Inferior parietal cortex (tissue), 1 donor: ENCODE measurements at regions not wholly inside any gene's neighbourhood (a gene's known extent, or its start where the extent isn't known, plus 50 kb on each side); places are given as distances from the start of the nearest gene placed in this dataset.
A peak's percentile ranks its signal among the peaks of the same experiment; 100 is the strongest.

Source experiments
- DNase-seq: peaks from one replicate; pipeline ENCODE4 v3.0.0-alpha.2; 2016; ENCODE audit errors: extremely low spot score

DNA sequence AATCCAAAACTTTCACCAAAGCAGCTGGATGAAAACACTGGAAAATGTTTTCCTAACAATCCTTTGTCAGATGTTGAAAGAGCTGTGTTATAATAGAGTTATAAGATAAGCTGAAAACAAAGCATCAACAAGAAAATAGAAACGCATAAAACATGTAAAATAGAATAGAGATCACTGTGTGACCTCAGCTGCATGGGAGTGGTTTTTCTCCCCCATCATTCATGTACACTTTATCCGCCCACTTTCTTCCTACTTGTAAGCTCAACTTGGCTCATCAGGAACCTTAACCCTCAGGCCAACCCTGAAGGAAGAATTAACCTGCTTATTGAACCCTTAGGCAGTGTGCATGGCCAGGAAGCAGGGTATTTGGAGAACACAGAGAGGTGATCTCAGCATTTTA is 238.5 kb upstream of the PMFBP1 start:
- DNase-seq = no peak

DNA sequence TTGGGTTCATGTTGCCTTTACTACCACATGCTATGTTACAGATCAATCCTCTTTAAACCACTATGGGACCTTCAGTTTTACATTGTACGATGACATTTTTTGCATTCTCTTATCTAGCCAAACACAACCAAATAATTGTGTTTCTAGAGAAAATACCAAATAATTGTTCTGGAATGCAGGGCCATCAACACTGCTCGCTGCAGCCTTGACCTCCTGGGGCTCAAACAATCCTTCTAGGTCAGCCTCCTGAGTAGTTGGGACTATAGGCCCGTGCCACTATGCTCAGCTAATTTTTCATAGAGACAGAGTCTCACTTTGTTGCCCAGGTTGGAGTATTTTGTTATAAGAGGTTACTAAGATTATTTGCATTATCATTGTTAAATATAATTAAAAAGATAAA is 237.5 kb upstream of the PMFBP1 start:
- DNase-seq = no peak

GRCh38 chr16:72406390-72406789 is 234.4 kb upstream of the PMFBP1 start:
- no peak for DNase-seq

GRCh38 chr16:72404299-72404698 is 232.3 kb upstream of the PMFBP1 start:
- no peak for DNase-seq

DNA sequence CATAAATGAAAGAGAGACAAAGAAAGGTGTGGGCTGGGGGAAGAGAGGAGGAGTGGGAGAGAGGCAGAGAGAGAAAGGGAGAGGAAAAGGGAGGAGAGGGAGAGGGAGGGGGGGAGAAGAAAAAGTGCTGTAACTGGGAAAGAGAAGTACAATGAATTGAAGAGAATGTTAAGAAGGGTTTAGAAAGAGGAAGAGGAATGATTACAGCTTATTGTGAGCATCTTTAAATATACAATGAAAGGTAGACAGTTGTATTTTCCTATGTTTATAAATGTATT is 229.1 kb upstream of the PMFBP1 start:
- no peak for DNase-seq

GRCh38 chr16:72400257-72401083 is 228.5 kb upstream of the PMFBP1 start:
- DNase-seq = peak; percentile 85

DNA sequence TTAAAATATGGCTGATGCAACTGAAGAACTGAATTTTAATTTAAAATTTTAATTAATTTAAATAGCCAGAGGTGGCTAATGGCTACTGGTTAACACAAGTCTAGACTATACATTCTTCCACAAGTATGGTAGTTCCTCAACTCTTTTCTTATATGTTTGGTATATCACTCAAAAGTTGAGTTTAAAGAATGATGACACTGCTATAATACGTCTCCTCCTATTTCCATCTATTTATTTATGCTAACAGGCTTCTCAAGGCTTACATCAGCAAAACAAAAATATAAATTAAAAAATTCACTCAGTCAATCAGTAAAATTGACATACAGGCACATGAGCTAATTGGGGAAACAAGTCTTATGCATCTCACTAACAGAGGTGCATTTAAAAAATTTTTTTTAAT is 227.9 kb upstream of the PMFBP1 start:
- DNase-seq = no peak

DNA sequence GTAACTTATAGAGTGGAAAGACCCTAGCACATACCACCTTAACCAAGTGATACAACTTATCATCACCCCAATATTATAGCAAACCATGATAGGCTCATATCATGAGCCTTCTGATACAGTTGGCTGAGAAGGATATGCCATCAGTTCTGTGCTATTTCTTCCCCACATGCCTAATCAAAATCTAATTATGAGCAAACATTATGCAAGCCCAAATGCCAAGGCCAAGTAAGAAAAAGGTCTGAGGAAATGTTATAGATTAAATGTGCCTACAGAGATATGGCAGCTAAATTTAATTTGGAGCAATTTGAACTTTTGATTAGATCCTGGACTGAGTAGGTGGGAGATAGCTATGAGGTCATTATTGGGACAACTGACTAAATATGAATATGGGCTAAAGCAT is 225.9 kb upstream of the PMFBP1 start:
- DNase-seq = no peak

GRCh38 chr16:72394526-72394925 is 222.6 kb upstream of the PMFBP1 start:
- DNase-seq = no peak

GRCh38 chr16:72389791-72390190 is 217.8 kb upstream of the PMFBP1 start:
- no peak for DNase-seq

DNA sequence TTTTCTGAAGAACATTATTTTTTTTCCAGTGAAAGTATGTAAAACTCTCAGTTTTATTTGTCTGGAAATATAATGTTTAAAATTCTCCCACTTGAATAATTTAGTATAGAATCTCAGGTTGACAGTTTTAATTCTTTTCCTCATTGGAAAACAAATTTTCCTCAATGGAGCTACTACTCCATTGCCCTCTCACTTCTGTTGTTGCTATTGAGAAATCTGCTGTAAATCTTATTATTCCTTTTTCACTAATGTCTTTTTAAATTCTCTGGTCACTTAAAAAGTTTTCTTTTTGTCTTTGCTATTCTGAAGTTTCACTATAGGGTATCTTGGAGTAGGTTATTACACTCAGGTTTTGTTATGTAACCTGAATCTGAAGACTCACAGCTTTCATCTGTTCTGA is 216.1 kb upstream of the PMFBP1 start:
- no peak for DNase-seq

DNA sequence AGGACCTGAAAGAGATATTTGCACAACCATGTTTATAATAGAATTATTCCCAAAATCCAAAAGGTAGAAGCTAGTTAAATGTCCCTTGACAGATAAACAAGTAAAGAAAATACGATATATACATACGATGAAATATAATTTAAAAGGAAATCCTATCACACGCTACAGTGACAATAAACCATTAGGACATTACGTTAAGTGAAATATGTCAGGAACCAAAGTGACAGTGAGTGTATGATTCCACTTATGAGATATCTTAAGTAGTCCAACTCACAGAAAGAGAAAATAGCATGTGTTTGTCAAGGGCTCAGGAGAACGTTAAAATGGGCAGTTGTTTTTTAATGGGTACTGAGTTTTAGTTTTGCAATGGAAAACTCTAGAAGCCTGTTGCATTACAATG is 212.7 kb upstream of the PMFBP1 start:
- no peak for DNase-seq

GRCh38 chr16:72380283-72380682 is 208.3 kb upstream of the PMFBP1 start:
- no peak for DNase-seq

- DNase-seq = no peak
These were observed 201.2 kb upstream of the PMFBP1 start for GRCh38 chr16:72373201-72373600.

DNA sequence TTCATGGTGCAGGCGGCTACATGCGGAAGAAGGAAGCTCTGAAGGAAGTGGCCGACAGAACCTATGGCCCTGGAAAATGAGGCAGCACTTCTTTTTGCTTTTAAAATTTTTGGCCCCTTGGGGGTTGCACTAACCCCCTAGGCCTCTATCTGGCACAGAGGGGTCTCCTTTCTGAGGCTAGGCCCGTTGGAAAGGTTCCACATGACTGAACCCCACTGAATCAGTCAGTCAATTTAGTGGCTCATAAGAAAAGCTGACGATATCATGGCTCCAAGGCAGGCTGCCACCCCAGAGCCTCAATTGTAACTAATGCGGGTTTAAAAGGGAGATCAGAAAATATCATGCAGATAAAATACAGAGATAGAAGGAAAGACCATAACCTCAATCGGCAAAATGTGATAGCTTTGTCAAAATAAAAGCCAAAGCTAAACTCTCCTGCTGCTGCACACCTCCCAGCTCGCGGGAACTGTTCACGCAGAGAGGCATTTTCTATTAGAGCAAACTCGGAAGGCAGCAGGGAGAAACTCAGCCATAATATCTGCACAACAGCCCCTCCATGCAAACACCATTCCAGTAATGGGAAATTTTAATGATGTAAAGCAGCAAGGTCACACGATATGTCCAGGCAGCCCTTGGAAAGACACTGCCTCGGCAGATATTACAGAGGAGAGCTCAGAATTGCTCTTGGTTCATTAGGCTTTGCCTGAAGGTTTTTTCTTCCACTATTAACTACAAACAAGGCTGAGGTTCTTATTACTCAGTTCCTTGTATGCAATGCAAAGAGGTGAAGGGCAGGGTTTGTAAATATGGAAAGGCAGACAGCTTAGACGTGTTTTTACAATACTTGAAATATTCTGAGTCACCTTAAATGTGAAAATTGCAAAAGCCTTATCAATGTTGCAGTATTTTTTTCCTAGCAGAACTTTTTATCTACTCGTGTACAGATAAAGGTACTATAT is 200.4 kb upstream of the PMFBP1 start:
- DNase-seq = no peak

- DNase-seq = no peak
These were observed 199.5 kb upstream of the PMFBP1 start for GRCh38 chr16:72371307-72372086.

DNA sequence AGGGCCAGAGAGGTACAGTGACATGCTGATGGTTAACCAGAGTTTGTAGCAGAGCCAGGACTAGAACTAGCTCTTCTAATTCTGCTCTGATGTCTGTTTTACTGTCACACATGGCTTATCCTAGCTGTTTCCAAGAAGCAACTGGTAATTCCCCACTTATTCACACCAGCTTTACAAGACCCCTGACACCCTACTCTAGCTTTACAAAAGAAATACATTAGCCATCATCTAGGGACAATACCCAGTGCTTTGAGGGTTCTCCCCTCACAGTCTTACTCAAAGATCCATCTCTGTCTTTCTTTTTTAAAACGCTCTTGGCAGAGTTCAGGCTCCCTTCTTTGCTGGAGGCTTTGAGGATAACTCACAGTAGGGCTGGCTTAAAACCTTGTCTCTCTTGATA is 197.3 kb upstream of the PMFBP1 start:
- DNase-seq = no peak

DNA sequence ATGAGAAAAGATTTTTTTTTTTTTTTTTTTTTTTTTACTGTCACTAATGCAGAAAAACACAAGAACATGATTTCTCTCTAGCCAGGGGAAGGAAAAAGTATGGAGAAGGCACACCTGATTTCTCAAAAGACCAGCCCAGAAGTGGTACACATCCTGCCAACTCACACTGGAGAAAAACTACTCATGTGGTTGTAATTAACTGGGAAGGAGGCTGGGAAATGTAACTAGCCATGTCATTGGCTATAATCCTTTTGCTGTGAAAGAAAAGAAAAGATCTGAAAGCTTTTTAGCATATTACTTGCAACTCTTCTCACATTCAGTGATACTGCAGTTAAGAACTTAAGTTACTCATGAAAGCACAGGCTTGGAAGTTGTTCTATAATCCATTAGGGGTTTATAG is 195.9 kb upstream of the PMFBP1 start:
- DNase-seq = no peak

GRCh38 chr16:72362973-72363372 is 191.0 kb upstream of the PMFBP1 start:
- no peak for DNase-seq

DNA sequence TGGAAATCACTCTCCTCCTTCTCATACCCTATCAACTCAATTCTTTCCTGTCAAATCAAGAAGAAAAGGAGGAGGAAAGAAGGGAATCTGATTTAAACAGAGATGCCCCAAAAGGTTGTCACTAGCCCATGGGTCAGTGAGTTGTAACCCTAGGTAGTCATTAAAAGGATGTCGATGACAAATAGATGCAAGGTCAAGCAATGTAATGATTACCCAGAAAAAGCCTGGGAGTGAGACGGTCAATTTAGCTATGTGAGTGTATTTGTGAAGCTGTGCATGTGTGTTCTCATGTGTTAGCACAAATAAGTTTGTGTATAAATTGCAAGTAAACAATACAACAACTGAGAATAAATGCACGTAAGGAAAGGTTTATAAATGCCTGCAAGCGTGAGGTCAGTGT is 190.5 kb upstream of the PMFBP1 start:
- DNase-seq = no peak

DNA sequence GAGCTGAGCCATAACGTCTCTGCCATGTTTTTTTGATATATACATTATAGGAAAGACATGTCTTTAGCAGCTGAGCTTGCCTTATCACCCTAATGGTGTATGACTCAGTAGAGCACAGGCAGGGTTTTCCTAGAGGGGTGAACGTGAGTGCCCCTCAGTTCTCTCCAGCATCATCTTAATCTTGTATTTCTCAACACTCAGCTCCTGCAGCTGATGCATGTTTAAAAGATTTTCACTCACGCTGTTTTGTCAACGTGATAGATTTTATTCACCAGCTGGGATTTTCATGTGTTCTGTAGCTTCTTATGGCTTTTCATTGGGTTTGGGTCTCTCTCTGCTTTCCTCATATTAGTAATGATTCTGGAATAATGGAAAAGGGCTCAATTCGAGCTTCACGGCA is 186.0 kb upstream of the PMFBP1 start:
- no peak for DNase-seq

DNA sequence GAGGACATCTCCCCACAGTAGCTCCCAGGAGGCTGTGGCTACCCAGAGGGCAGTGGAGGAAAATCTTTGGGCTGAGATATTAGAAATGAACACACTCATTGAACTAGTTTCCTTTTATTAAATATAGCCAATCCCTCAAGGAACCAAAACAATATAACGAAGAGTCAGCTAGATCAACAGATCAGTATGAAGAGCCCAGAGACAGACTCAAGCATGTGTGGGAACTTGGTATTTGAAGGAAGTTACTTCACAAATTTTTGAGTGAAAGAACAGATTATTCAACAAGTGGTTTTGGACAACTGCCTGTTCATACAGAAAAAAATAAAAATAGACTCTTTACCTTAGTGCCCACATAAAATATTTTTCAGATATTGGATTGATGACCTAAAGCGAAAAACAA is 183.6 kb upstream of the PMFBP1 start:
- no peak for DNase-seq
